ENCODE measurements at regions not wholly inside any gene's neighbourhood (a gene's known extent, or its start where the extent isn't known, plus 50 kb on each side); places are given as distances from the start of the nearest gene placed in this dataset.

DNA sequence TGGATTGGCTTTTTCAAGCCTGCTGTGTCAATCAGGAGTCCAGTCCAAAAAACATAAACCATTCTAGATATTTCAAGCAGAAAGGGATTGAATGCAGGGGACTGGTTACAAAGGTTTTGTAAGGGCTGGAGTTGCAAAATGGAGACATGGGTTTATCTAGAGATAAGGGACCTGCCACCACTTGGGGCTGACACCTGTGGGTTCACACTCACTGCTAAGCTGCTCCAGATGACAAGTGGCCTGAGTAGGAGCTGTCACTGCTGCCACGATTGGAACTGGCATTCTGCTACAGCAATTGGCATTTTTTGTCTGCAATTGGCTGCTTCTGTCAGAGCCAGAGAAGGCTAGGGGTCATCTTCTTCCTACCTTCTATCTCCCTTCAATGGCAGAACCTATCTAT, 66.3 kb upstream of the ZFR start:
- TF ChIP-seq, protein P1, sequence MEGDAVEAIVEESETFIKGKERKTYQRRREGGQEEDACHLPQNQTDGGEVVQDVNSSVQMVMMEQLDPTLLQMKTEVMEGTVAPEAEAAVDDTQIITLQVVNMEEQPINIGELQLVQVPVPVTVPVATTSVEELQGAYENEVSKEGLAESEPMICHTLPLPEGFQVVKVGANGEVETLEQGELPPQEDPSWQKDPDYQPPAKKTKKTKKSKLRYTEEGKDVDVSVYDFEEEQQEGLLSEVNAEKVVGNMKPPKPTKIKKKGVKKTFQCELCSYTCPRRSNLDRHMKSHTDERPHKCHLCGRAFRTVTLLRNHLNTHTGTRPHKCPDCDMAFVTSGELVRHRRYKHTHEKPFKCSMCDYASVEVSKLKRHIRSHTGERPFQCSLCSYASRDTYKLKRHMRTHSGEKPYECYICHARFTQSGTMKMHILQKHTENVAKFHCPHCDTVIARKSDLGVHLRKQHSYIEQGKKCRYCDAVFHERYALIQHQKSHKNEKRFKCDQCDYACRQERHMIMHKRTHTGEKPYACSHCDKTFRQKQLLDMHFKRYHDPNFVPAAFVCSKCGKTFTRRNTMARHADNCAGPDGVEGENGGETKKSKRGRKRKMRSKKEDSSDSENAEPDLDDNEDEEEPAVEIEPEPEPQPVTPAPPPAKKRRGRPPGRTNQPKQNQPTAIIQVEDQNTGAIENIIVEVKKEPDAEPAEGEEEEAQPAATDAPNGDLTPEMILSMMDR (conservative IDR thresholded peaks at IDR 0.05), result no peak
- no peak for TF ChIP-seq ZFX (IDR thresholded peaks at IDR 0.05)
